Activated gamma-delta T cell (primary cell): ENCODE measurements at regions not wholly inside any gene's neighbourhood (a gene's known extent, or its start where the extent isn't known, plus 50 kb on each side); places are given as distances from the start of the nearest gene placed in this dataset.

Source experiments
- DNase-seq: peaks from one replicate; lab custom pipeline; 2025; lab: John Stamatoyannopoulos, UW

- no peak for DNase-seq
These were observed 89.2 kb downstream of the KCNRG start for GRCh38 chr13:50104493-50104892.

- DNase-seq = no peak
These were observed 91.3 kb downstream of the KCNRG start for GRCh38 chr13:50106559-50106958.

DNA sequence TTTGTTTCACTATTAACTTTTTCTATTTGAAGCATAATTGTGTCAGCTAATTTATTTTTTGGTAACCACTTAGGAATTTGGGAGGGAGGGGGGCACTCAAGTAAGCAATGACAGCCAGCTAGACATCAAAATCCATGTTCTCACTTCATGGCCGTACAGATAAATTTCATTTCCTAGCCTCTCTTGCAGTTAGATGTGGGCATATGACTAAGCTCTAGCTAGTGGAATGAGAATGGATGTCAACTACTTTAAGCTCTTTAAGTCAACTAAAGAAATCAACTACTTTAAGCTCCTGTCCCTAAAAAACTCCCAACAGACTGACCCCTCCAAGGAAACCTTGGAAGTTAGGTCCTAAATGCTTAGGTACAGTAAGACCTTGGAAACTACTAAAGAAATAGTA is 92.0 kb downstream of the KCNRG start:
- DNase-seq = no peak

DNA sequence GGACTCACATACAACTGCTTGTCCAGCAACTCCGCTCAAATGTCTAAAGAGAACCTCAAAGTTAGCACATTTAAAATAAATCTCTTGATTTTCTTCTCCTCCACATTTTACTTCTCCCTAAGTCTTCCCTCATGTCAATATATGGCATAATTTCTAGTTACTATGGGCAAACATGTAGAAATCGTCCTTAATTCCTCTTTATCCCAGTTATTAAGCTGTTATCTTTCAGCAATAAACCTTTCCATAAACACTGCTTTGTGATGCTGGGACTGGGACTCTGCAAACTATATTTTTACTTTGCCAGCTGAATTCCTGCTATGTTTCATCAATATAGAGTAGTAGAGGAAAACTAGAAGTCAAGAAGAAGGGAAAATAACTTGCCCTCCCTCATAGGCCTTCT is 99.7 kb downstream of the KCNRG start:
- DNase-seq = no peak

- no peak for DNase-seq
These were observed 100.5 kb downstream of the KCNRG start for GRCh38 chr13:50115695-50116094.

- no peak for DNase-seq
These were observed 101.3 kb downstream of the KCNRG start for GRCh38 chr13:50116430-50116973.

DNA sequence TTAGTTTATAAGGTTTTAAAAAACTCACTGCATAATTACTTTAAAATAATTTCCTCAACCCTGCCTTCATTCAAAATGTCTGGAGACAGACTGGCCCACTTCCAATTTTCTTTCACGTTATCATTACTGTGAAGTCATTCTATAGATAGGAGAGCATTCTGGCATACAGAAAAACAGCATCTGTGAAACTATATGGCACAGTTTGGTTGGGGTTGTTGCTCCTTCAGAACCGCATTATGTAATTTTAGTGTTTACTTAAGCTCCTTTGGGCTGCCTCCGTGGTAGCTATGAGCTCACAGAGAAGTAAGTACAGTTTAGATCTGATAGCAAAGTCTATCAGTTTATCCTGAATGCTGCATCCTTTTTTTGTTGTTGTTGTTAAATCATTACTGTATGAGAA is 104.3 kb downstream of the KCNRG start:
- DNase-seq = no peak

- DNase-seq = no peak
These were observed 107.2 kb downstream of the KCNRG start for GRCh38 chr13:50122455-50122854.

DNA sequence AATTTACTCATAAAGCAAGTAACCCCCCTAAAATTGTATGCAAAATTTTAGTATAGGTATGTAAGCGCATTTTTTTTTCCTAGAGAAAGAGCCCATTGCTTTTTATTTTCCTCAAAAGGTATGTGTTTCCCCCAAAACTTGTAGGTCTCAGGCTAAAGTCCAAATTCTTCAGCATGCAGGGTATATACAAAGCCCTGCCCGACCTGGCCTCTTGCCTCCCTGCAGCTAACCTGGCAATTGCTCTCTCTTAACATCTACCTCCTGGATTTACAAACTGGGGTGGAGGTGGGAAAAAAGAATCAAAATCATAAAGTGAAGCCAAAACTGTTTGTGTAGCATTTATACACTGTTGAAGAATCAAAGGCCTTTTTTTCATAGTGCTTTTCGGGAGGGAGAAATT is 107.8 kb downstream of the KCNRG start:
- no peak for DNase-seq

- no peak for DNase-seq
These were observed 108.2 kb downstream of the KCNRG start for GRCh38 chr13:50123515-50123861.

GRCh38 chr13:50123862-50124535 is 108.8 kb downstream of the KCNRG start:
- peak; percentile 63 for DNase-seq

DNA sequence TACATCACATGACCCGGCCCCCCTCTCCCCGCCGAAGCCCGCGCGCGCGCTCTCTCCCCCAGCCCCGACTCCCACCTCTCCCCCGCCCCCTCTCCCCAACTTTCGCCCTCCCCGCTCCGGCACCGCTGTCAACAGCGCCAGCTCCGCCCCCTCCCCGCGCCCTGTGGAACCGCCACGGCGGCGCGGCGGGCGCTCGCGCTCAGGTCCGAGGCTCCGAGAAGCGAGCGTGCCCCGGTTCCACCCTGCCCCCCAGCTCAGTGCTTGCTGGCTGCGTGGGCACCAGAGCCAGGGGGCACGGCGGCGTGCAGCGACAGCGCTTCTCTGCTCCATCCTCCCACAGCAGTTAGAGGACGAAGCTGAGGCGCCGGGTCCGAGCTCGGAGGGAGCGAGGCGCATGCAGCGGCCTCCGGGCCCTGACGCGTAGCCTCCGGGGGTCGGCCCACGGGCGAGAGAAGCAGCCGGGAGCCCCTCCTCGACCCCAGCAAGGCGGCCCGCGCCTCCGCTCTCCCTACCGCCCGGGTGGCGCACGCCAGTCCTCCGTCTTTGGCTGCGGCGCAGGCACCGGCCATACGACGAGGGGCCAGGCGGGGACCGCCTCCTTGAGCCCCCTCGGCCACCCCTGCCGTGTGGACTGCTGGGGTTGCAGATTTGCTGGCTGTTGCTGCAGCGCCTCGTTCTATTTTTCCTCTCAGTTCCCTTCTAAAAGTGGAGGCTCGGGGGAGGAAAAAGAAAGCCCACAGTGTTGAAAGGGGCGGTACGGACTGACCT is 109.5 kb downstream of the KCNRG start:
- DNase-seq = peak; percentile 97

GRCh38 chr13:50125304-50125553 is 110.0 kb downstream of the KCNRG start:
- DNase-seq = no peak

DNA sequence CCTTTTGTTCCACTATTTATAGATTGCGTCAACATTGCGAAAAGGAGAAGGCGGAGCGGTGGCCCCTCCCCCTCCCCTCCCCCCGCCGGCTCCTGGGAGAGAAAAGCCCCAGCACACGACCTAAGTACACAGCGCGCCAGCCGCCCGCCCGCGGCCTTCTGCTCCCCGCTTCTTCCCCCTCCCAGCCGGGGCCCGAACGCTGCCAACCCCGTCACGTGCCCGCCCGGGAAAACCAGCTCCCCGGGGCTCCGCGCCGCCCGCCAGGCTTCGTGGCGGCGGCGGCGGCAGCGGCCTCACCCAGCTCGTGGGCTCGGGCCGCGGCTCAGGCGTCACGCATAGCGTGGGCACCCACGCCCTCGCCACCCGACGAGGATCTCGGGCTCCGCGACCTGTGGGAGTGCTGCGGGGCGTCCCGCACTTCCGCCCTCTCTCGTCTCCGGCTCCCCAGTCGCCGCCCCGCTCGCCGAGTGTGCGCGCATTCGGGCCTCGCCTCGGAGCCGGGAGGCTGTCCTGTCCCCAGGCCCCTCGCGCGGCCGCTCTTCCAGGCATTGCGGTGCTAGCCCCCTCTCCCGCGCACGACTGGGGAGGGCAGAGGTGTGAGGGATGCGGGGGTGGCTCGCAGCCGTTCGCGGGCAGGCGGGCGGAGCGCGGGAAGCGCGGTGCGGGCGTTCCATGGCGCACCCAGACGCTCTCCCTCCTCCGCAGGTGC is 110.5 kb downstream of the KCNRG start:
- DNase-seq = peak; percentile 85

DNA sequence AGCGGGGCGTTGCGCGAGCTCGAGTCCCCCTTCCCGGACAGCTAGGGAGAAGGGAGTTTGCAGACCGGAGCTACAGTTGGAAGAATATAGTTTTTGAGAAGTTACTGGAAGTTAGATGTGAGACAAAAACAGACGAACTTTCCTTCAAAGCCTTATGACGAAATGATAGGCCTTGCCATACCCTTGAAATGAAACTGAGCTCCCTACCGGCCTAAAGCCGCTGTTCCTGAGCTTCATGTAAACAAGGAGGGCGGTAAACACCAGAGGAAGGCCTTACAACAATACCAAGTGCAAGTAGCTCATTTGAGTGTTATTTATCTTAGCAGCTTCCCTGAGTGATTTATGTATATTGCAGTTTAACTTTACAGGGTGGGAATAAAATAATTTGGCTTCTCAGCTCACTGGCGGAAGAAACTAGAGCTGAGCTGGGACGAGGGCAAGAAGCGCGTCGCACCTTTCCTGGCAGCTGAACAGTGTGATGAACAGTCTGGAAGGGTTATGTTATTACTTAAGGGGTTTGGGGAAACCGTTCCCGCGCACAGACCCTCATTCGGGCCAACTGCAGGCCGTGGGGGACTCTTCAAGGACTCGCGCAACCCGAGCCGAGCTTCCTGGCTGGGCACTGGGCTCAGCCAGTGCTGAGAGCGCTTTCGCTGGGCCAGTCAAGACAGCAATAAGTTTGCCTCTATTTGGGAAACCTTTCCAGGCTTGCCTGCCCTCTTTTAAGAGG is 111.2 kb downstream of the KCNRG start:
- no peak for DNase-seq

GRCh38 chr13:50126993-50127725 is 111.9 kb downstream of the KCNRG start:
- peak; percentile 15 for DNase-seq

- DNase-seq = no peak
These were observed 112.6 kb downstream of the KCNRG start for GRCh38 chr13:50127726-50128291.

- no peak for DNase-seq
These were observed 113.2 kb downstream of the KCNRG start for GRCh38 chr13:50128428-50128931.

- no peak for DNase-seq
These were observed 113.9 kb downstream of the KCNRG start for GRCh38 chr13:50129081-50129705.

GRCh38 chr13:50129706-50130122 is 114.5 kb downstream of the KCNRG start:
- DNase-seq = no peak
